HG03103 (cell line): ENCODE measurements at regions not wholly inside any gene's neighbourhood (a gene's known extent, or its start where the extent isn't known, plus 50 kb on each side); places are given as distances from the start of the nearest gene placed in this dataset.

Experiments used
- ATAC-seq: cut with Tn5 transposase; IDR thresholded peaks from one replicate; pipeline ENCODE4 v1.9.1; 2021; ENCODE audit warnings: low read depth; ENCODE audit not compliant: unreplicated experiment

GRCh38 chr9:81490605-81491331 is 198.6 kb downstream of the TLE1 start:
- ATAC-seq: no peak

- ATAC-seq: no peak
Observed at GRCh38 chr9:81489046-81489445, 200.3 kb downstream of the TLE1 start.

GRCh38 chr9:81480828-81481604 is 208.3 kb downstream of the TLE1 start:
- ATAC-seq: no peak

- ATAC-seq: no peak
Observed at GRCh38 chr9:81479573-81479972, 209.8 kb downstream of the TLE1 start.

- ATAC-seq: no peak
Observed at GRCh38 chr9:81477669-81478068, 211.7 kb downstream of the TLE1 start.

GRCh38 chr9:81476813-81477490 is 212.4 kb downstream of the TLE1 start:
- ATAC-seq: no peak

- ATAC-seq: no peak
Observed at GRCh38 chr9:81474792-81475191, 214.6 kb downstream of the TLE1 start.

- no peak for ATAC-seq
Observed at GRCh38 chr9:81474125-81474524, 215.2 kb downstream of the TLE1 start.

- ATAC-seq: no peak
Observed at GRCh38 chr9:81473708-81474107, 215.6 kb downstream of the TLE1 start.

- no peak for ATAC-seq
Observed at GRCh38 chr9:81473206-81473605, 216.1 kb downstream of the TLE1 start.

GRCh38 chr9:81472701-81473100 is 216.6 kb downstream of the TLE1 start:
- no peak for ATAC-seq

- ATAC-seq: no peak
Observed at GRCh38 chr9:81470864-81471263, 218.5 kb downstream of the TLE1 start.

GRCh38 chr9:81468084-81468595 is 221.2 kb downstream of the TLE1 start:
- ATAC-seq: no peak

GRCh38 chr9:81466981-81467380 is 222.4 kb downstream of the TLE1 start:
- no peak for ATAC-seq

- no peak for ATAC-seq
Observed at GRCh38 chr9:81465468-81466011, 223.8 kb downstream of the TLE1 start.

- ATAC-seq: no peak
Observed at GRCh38 chr9:81462801-81463200, 226.5 kb downstream of the TLE1 start.

- no peak for ATAC-seq
Observed at GRCh38 chr9:81461196-81461595, 228.2 kb downstream of the TLE1 start.

GRCh38 chr9:81460693-81461092 is 228.7 kb downstream of the TLE1 start:
- no peak for ATAC-seq

GRCh38 chr9:81459591-81459990 is 229.8 kb downstream of the TLE1 start:
- ATAC-seq: no peak

- no peak for ATAC-seq
Observed at GRCh38 chr9:81456431-81457006, 232.8 kb downstream of the TLE1 start.
